GM23338 (cell line): ENCODE measurements at regions not wholly inside any gene's neighbourhood (a gene's known extent, or its start where the extent isn't known, plus 50 kb on each side); places are given as distances from the start of the nearest gene placed in this dataset.

Source experiments
- ATAC-seq: fragments of 200-7000 bp; cut with Tn5 transposase; 3 replicates; pipeline ENCODE4 v1.9.1; 2020
- DNase-seq: peaks from one replicate; pipeline ENCODE4 v3.0.0-alpha.2; 2015; ENCODE audit warnings: low spot score
- H2AFZ ChIP-seq: fragments of 200-600 bp; sonication (generic); 2 replicates; pipeline ENCODE4 v1.8.0; 2016; ENCODE audit warnings: antibody characterized with exemption, mild to moderate bottlenecking, moderate library complexity
- H3F3A ChIP-seq: fragments of 200-600 bp; sonication (generic); replicated peaks from 2 replicates; pipeline ENCODE4 v1.8.0; 2017; ENCODE audit warnings: antibody characterized with exemption, mixed run types, low read depth
- H3K27ac ChIP-seq: fragments of 200-600 bp; sonication (generic); 2 replicates; pipeline ENCODE4 v1.6.1; 2016; ENCODE audit warnings: low read depth
- H3K27me3 ChIP-seq: fragments of 200-600 bp; sonication (generic); 2 replicates; pipeline ENCODE4 v1.8.0; 2016; ENCODE audit warnings: mild to moderate bottlenecking, mixed run types, moderate library complexity; ENCODE audit not compliant: insufficient read depth
- H3K36me3 ChIP-seq: fragments of 200-600 bp; sonication (generic); 2 replicates; pipeline ENCODE4 v1.8.0; 2016; ENCODE audit warnings: mild to moderate bottlenecking; ENCODE audit not compliant: insufficient read depth
- H3K4me1 ChIP-seq: fragments of 200-600 bp; sonication (generic); 2 replicates; pipeline ENCODE4 v1.8.0; 2016; ENCODE audit warnings: mild to moderate bottlenecking, moderate library complexity; ENCODE audit not compliant: insufficient read depth
- H3K4me2 ChIP-seq: fragments of 200-600 bp; sonication (generic); 2 replicates; pipeline ENCODE4 v1.7.1; 2017; ENCODE audit warnings: mixed run types
- H3K4me3 ChIP-seq: fragments of 200-600 bp; sonication (generic); 2 replicates; pipeline ENCODE4 v1.6.1; 2016; ENCODE audit warnings: mixed run types
- H3K79me2 ChIP-seq: fragments of 200-600 bp; sonication (generic); replicated peaks from 2 replicates; pipeline ENCODE4 v1.8.0; 2017; ENCODE audit warnings: mild to moderate bottlenecking; ENCODE audit not compliant: insufficient read depth
- H3K9me2 ChIP-seq: fragments of 200-600 bp; sonication (generic); 2 replicates; pipeline ENCODE4 v1.8.0; 2017; ENCODE audit not compliant: insufficient read depth
- H4K20me1 ChIP-seq: fragments of 200-600 bp; sonication (generic); replicated peaks from 2 replicates; pipeline ENCODE4 v1.8.0; 2017; ENCODE audit warnings: mild to moderate bottlenecking; ENCODE audit not compliant: insufficient read depth
- H3K27ac Mint-ChIP-seq: 2 replicates; pipeline ENCODE4 v1.8.0; 2020; ENCODE audit warnings: inconsistent platforms, mild to moderate bottlenecking, moderate library complexity, mixed read lengths
- H3K27me3 Mint-ChIP-seq: 3 replicates; pipeline ENCODE4 v1.8.0; 2022; ENCODE audit warnings: low read depth, mild to moderate bottlenecking, moderate library complexity, mixed read lengths, inconsistent platforms; ENCODE audit not compliant: insufficient read depth, poor library complexity
- H3K36me3 Mint-ChIP-seq: 3 replicates; pipeline ENCODE4 v1.8.0; 2021; ENCODE audit warnings: low read depth, mild to moderate bottlenecking, inconsistent platforms, moderate library complexity, mixed read lengths
- H3K4me1 Mint-ChIP-seq: 3 replicates; pipeline ENCODE4 v1.8.0; 2020; ENCODE audit warnings: mild to moderate bottlenecking, inconsistent platforms, mixed read lengths
- H3K4me3 Mint-ChIP-seq: 3 replicates; pipeline ENCODE4 v1.8.0; 2021; ENCODE audit warnings: moderate library complexity, mild to moderate bottlenecking, inconsistent platforms, mixed read lengths
- H3K9me3 Mint-ChIP-seq: 3 replicates; pipeline ENCODE4 v1.8.0; 2020; ENCODE audit warnings: moderate library complexity, mild to moderate bottlenecking, inconsistent platforms, mixed read lengths
- CREB1 ChIP-seq: fragments of 250-450 bp; sonication (Bioruptor Pico); IDR thresholded peaks from 2 replicates; pipeline ENCODE4 v1.5.0; 2020; ENCODE audit warnings: low read depth, mild to moderate bottlenecking, moderate library complexity
- CTCF ChIP-seq, 2 experiments: fragments of 200-600 bp in 1 of 2; sonication (generic) in 1 of 2; conservative IDR thresholded peaks; 2 replicates each; pipeline versions ENCODE4 v1.5.1 to v1.6.1; 2016 to 2017; ENCODE audit warnings: antibody characterized with exemption in 2 of 2, low read depth in 2 of 2, mild to moderate bottlenecking in 2 of 2, moderate library complexity in 1 of 2
- ETS1 ChIP-seq: IDR thresholded peaks from 2 replicates; pipeline ENCODE4 v1.6.1; 2016; ENCODE audit warnings: antibody characterized with exemption
- EZH2 ChIP-seq: fragments of 200-600 bp; sonication (generic); IDR thresholded peaks from one replicate; pipeline ENCODE4 v1.8.0; 2017; ENCODE audit warnings: antibody characterized with exemption, mild to moderate bottlenecking, low read depth; ENCODE audit not compliant: unreplicated experiment
- EZH2phosphoT487 ChIP-seq: fragments of 200-600 bp; sonication (generic); IDR thresholded peaks from one replicate; pipeline ENCODE4 v1.8.1; 2018; ENCODE audit warnings: antibody characterized with exemption; ENCODE audit not compliant: unreplicated experiment
- JUNB ChIP-seq: IDR thresholded peaks from one replicate; pipeline ENCODE4 v1.6.1; 2016; ENCODE audit warnings: antibody characterized with exemption; ENCODE audit not compliant: unreplicated experiment
- NANOG ChIP-seq: IDR thresholded peaks from 2 replicates; pipeline ENCODE4 v1.6.1; 2016; ENCODE audit warnings: antibody characterized with exemption, borderline replicate concordance
- POLR2AphosphoS5 ChIP-seq: IDR thresholded peaks from 2 replicates; pipeline ENCODE4 v1.6.1; 2016; ENCODE audit warnings: antibody characterized with exemption, low read depth
- REST ChIP-seq: IDR thresholded peaks from one replicate; pipeline ENCODE4 v1.6.1; 2018; ENCODE audit warnings: antibody characterized with exemption; ENCODE audit not compliant: unreplicated experiment
- STAT1 ChIP-seq: IDR thresholded peaks from one replicate; pipeline ENCODE4 v1.6.1; 2016; ENCODE audit warnings: antibody characterized with exemption; ENCODE audit not compliant: unreplicated experiment
- ZNF114 ChIP-seq: fragments of 250-450 bp; sonication (Bioruptor Pico); IDR thresholded peaks from 2 replicates; pipeline ENCODE4 v1.5.0; 2020; ENCODE audit warnings: mild to moderate bottlenecking, moderate library complexity
- ZNF331 ChIP-seq: fragments of 250-450 bp; sonication (Bioruptor Pico); IDR thresholded peaks from 2 replicates; pipeline ENCODE4 v1.5.0; 2020; ENCODE audit warnings: low read depth, mild to moderate bottlenecking, moderate library complexity
- ZNF462 ChIP-seq: fragments of 250-450 bp; sonication (Bioruptor Pico); IDR thresholded peaks from 2 replicates; pipeline ENCODE4 v1.5.0; 2020; ENCODE audit warnings: mild to moderate bottlenecking, moderate library complexity

- H3K4me2 ChIP-seq = no peak overlapping the region
- TF ChIP-seq CREB1 (no peak), EZH2 (no peak), NANOG (no peak), ETS1 (no peak), POLR2AphosphoS5 (no peak), JUNB (no peak), ZNF114 (CRISPR knock-in tag) (no peak), EZH2phosphoT487 (no peak), CTCF (conservative IDR thresholded peaks at IDR 0.05; ENCODE audit: low read depth in 2 of 2) (no peak), ZNF462 (CRISPR knock-in tag) (no peak), REST (no peak), ZNF331 (CRISPR knock-in tag) (no peak), STAT1 (no peak)
- DNase-seq (no peak), ATAC-seq (no peak)
- peaks cover 60% of the 10 kb centered on the region for H3K9me3 Mint-ChIP-seq
- H3K27me3 ChIP-seq = no peaks in the 10 kb centered on the region
- no peak overlapping the region for H3K4me3 Mint-ChIP-seq
- H3F3A ChIP-seq = no peaks in the 10 kb centered on the region
- no peak overlapping the region for H2AFZ ChIP-seq
- peaks cover 9% of the 10 kb centered on the region; the same call in 1 of the 2 replicates for H3K9me2 ChIP-seq
- peaks cover 27% of the 10 kb centered on the region for H3K4me1 ChIP-seq
- peaks cover 2% of the 10 kb centered on the region for H3K27me3 Mint-ChIP-seq
- peaks cover 14% of the 10 kb centered on the region; the same call in 2 of the 3 replicates for H3K36me3 Mint-ChIP-seq
- H3K27ac Mint-ChIP-seq = no peak overlapping the region
- H3K27ac ChIP-seq = no peak overlapping the region
- H3K4me1 Mint-ChIP-seq = peaks cover 23% of the 10 kb centered on the region
- no peaks in the 10 kb centered on the region for H4K20me1 ChIP-seq
- no peaks in the 10 kb centered on the region for H3K36me3 ChIP-seq
- H3K79me2 ChIP-seq = no peaks in the 10 kb centered on the region
- H3K4me3 ChIP-seq = no peak overlapping the region
Measured at GRCh38 chr2:6683516-6683915, 182.2 kb downstream of the CMPK2 start.
